ENCODE measurements at regions not wholly inside any gene's neighbourhood (a gene's known extent, or its start where the extent isn't known, plus 50 kb on each side); places are given as distances from the start of the nearest gene placed in this dataset.

GRCh38 chr20:23217023-23217422 is 130.9 kb upstream of the CD93 start:
- no peak overlapping the region for H3K27ac ChIP-seq (ENCODE audit: low read depth in 2 of 2, low read length in 2 of 2)
- H3K4me3 ChIP-seq (ENCODE audit: low read length in 3 of 3), result no peak overlapping the region
- FAIRE-seq (no peak), DNase-seq (no peak)
- peaks cover 0 to 9% (median 3%) of the 10 kb centered on the region in 3 donors for H3K9me3 ChIP-seq (ENCODE audit: control insufficient read depth in 2 of 3, insufficient read depth in 1 of 3, low read length in 3 of 3)
- H3K36me3 ChIP-seq (ENCODE audit: control insufficient read depth in 2 of 3, insufficient read depth in 3 of 3, low read length in 3 of 3), result no peaks in the 10 kb centered on the region
- no peaks in the 10 kb centered on the region for H3K27me3 ChIP-seq (ENCODE audit: control insufficient read depth, insufficient read depth, low read length)
- no peaks in the 10 kb centered on the region for H3K4me1 ChIP-seq (ENCODE audit: control insufficient read depth in 2 of 3, insufficient read depth in 2 of 3, low read depth in 1 of 3, low read length in 3 of 3)
- TF ChIP-seq, protein P1, sequence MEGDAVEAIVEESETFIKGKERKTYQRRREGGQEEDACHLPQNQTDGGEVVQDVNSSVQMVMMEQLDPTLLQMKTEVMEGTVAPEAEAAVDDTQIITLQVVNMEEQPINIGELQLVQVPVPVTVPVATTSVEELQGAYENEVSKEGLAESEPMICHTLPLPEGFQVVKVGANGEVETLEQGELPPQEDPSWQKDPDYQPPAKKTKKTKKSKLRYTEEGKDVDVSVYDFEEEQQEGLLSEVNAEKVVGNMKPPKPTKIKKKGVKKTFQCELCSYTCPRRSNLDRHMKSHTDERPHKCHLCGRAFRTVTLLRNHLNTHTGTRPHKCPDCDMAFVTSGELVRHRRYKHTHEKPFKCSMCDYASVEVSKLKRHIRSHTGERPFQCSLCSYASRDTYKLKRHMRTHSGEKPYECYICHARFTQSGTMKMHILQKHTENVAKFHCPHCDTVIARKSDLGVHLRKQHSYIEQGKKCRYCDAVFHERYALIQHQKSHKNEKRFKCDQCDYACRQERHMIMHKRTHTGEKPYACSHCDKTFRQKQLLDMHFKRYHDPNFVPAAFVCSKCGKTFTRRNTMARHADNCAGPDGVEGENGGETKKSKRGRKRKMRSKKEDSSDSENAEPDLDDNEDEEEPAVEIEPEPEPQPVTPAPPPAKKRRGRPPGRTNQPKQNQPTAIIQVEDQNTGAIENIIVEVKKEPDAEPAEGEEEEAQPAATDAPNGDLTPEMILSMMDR (IDR thresholded peaks at IDR 0.05; ENCODE audit: borderline replicate concordance, extremely low read depth, insufficient read depth), result no peak
- intact Hi-C loops (cut with DNase I), result no loop called here
- H3K9ac ChIP-seq (ENCODE audit: low read length in 3 of 3), result no peak overlapping the region

DNA sequence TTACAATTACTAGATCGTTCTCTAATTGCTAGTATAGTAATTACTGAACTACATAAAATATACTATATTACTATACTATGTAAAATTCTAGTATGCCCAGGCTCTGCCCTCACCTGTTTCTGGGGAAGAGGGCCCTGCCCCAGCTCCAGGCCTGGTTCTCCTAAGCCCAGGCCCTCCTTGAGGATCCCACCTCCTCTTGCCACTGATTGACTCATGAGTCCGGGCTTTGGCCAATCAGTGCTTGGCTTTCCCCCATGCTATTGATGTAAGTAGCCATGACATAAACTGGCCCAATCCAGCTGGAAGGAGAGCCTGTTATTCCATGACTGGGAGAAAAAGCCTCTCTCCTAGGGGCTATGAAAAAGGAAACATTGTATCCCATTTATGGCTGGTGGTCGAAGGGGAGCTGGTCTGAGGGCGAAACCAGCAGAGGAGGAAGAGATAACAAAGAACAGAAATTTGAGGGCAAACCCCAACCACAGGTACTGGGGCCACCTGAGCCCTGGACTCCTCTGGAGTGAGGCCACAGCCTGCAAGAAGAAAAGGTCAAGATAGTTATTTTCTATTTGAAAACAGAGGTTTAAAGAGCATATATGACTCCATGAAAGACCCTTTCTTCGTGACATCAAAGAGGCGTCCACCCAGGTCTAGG is 129.3 kb upstream of the CD93 start:
- no peaks in the 10 kb centered on the region for H3K9me3 ChIP-seq (ENCODE audit: control insufficient read depth in 2 of 3, insufficient read depth in 1 of 3, low read length in 3 of 3)
- TF ChIP-seq, protein P1 (IDR thresholded peaks at IDR 0.05; ENCODE audit: borderline replicate concordance, extremely low read depth, insufficient read depth), result no peak
- H3K27me3 ChIP-seq (ENCODE audit: control insufficient read depth, insufficient read depth, low read length), result no peaks in the 10 kb centered on the region
- H3K4me1 ChIP-seq (ENCODE audit: control insufficient read depth in 2 of 3, insufficient read depth in 2 of 3, low read depth in 1 of 3, low read length in 3 of 3), result no peaks in the 10 kb centered on the region
- H3K36me3 ChIP-seq (ENCODE audit: control insufficient read depth in 2 of 3, insufficient read depth in 3 of 3, low read length in 3 of 3), result no peaks in the 10 kb centered on the region
- intact Hi-C loops (cut with DNase I), result no loop called here
- no peak overlapping the region for H3K9ac ChIP-seq (ENCODE audit: low read length in 3 of 3)
- DNase-seq (no peak), FAIRE-seq (no peak)
- no peak overlapping the region for H3K4me3 ChIP-seq (ENCODE audit: low read length in 3 of 3)
- H3K27ac ChIP-seq (ENCODE audit: low read depth in 2 of 2, low read length in 2 of 2), result no peak overlapping the region

DNA sequence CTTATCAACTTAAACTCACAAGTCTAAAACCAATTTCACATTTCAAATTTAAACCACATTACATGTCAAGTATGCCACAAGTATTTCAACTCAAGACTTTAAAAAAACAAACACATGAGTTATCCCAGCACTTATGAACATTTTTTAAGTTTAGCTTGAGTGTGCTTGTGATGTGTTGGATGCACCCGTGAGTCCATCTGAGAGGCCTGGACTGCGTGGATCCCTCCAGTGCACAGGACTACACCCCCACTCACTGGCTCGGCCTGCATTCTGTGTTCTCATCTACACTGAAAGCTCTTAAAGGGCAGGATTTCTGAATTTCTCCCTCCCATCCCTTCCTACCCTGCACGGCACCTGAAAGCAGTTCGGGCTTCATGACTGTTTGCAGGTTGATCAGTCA is 128.8 kb upstream of the CD93 start:
- H3K9me3 ChIP-seq (ENCODE audit: control insufficient read depth in 2 of 3, insufficient read depth in 1 of 3, low read length in 3 of 3), result no peaks in the 10 kb centered on the region
- intact Hi-C loops (cut with DNase I), result no loop called here
- no peaks in the 10 kb centered on the region for H3K36me3 ChIP-seq (ENCODE audit: control insufficient read depth in 2 of 3, insufficient read depth in 3 of 3, low read length in 3 of 3)
- TF ChIP-seq, protein P1 (IDR thresholded peaks at IDR 0.05; ENCODE audit: borderline replicate concordance, extremely low read depth, insufficient read depth), result no peak
- H3K4me3 ChIP-seq (ENCODE audit: low read length in 3 of 3), result no peak overlapping the region
- no peaks in the 10 kb centered on the region for H3K4me1 ChIP-seq (ENCODE audit: control insufficient read depth in 2 of 3, insufficient read depth in 2 of 3, low read depth in 1 of 3, low read length in 3 of 3)
- no peak overlapping the region for H3K27ac ChIP-seq (ENCODE audit: low read depth in 2 of 2, low read length in 2 of 2)
- no peak for FAIRE-seq
- H3K27me3 ChIP-seq (ENCODE audit: control insufficient read depth, insufficient read depth, low read length), result no peaks in the 10 kb centered on the region
- DNase-seq, result no peak
- no peak overlapping the region for H3K9ac ChIP-seq (ENCODE audit: low read length in 3 of 3)

Measured in kidney (tissue), 13 donors.